ENCODE measurements at regions not wholly inside any gene's neighbourhood (a gene's known extent, or its start where the extent isn't known, plus 50 kb on each side); places are given as distances from the start of the nearest gene placed in this dataset.

DNA sequence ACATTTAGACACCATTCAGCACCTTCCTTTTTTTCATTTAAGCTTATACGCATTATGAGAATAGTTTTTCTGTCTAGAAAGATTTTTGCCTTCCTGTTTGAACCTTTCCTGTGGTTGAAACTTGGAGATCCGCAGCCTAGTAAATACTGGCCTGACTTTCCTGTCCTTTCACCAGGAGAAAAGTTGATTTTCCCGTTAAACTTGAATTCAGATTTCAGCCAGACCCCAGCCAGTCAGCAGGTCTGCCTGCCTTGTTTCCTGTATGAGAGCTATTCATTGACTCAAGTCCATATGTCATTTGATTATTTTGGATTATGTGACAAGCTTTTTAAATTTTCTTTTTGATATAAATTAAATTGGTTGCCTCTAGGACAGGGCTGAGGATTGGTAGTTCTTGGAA, 71.5 kb downstream of the EVX1 start:
- TF ChIP-seq POLR2A (IDR thresholded peaks at IDR 0.05) = no peak
- TF ChIP-seq, protein P1, sequence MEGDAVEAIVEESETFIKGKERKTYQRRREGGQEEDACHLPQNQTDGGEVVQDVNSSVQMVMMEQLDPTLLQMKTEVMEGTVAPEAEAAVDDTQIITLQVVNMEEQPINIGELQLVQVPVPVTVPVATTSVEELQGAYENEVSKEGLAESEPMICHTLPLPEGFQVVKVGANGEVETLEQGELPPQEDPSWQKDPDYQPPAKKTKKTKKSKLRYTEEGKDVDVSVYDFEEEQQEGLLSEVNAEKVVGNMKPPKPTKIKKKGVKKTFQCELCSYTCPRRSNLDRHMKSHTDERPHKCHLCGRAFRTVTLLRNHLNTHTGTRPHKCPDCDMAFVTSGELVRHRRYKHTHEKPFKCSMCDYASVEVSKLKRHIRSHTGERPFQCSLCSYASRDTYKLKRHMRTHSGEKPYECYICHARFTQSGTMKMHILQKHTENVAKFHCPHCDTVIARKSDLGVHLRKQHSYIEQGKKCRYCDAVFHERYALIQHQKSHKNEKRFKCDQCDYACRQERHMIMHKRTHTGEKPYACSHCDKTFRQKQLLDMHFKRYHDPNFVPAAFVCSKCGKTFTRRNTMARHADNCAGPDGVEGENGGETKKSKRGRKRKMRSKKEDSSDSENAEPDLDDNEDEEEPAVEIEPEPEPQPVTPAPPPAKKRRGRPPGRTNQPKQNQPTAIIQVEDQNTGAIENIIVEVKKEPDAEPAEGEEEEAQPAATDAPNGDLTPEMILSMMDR (IDR thresholded peaks at IDR 0.05) = no peak
